K562 (cell line): ENCODE measurements at regions not wholly inside any gene's neighbourhood (a gene's known extent, or its start where the extent isn't known, plus 50 kb on each side); places are given as distances from the start of the nearest gene placed in this dataset.

ENCODE experiments used
- ARID3B ChIP-seq: fragments of 250-450 bp; sonication (Bioruptor Pico); IDR thresholded peaks from 2 replicates; pipeline ENCODE4 v1.4.0; 2020; ENCODE audit warnings: borderline replicate concordance
- BRD9 ChIP-seq: fragments of 450-650 bp; IDR thresholded peaks from 2 replicates; pipeline ENCODE4 v1.6.1; 2018; ENCODE audit warnings: low read depth; ENCODE audit not compliant: partially characterized antibody
- CAMTA2 ChIP-seq: fragments of 250-450 bp; sonication (Bioruptor Pico); conservative IDR thresholded peaks from 2 replicates; pipeline ENCODE4 v1.5.1; 2022
- CREB3L1 ChIP-seq: fragments of 450-650 bp; IDR thresholded peaks from 2 replicates; pipeline ENCODE4 v1.6.1; 2014; ENCODE audit warnings: low read depth, mild to moderate bottlenecking, moderate library complexity, borderline replicate concordance
- EHMT2 ChIP-seq: fragments of 450-650 bp; IDR thresholded peaks from 2 replicates; pipeline ENCODE4 v1.6.1; 2018; ENCODE audit warnings: antibody characterized with exemption
- ETV6 ChIP-seq, 3 experiments: fragments of 150-350 bp in 1 of 3; sonication (generic) in 1 of 3; formaldehyde crosslinking in 1 of 3; IDR thresholded peaks; 2 replicates each; pipeline versions ENCODE4 v1.6.1 to v1.8.0; 2014 to 2022; ENCODE audit warnings: borderline replicate concordance in 2 of 3, low read depth in 2 of 3, antibody characterized with exemption in 1 of 3, low read length in 1 of 3, mild to moderate bottlenecking in 1 of 3, missing genetic modification reagents in 1 of 3
- FIP1L1 ChIP-seq: fragments of 200-400 bp; formaldehyde crosslinking; IDR thresholded peaks from 2 replicates; pipeline ENCODE4 v1.6.1; 2018; ENCODE audit warnings: mild to moderate bottlenecking, low read depth, low read length; ENCODE audit not compliant: poor library complexity, severe bottlenecking
- KLF13 ChIP-seq: fragments of 450-650 bp; IDR thresholded peaks from 2 replicates; pipeline ENCODE4 v1.6.1; 2016; ENCODE audit warnings: missing genetic modification characterization, low read depth, mild to moderate bottlenecking, missing compliant biosample characterization, moderate library complexity, borderline replicate concordance
- NFIC ChIP-seq: fragments of 450-650 bp; IDR thresholded peaks from 2 replicates; pipeline ENCODE4 v1.6.1; 2017; ENCODE audit warnings: mild to moderate bottlenecking, inconsistent platforms
- PHF8 ChIP-seq: fragments of 200-600 bp; sonication (generic); IDR thresholded peaks from 2 replicates; pipeline ENCODE4 v1.6.1; 2012; ENCODE audit warnings: mixed run types, mild to moderate bottlenecking, inconsistent platforms, low read length, moderate library complexity, borderline replicate concordance
- SREBF2 ChIP-seq: sonication (generic); formaldehyde crosslinking; IDR thresholded peaks from 2 replicates; pipeline ENCODE4 v1.4.0; 2020; ENCODE audit warnings: mild to moderate bottlenecking, missing genetic modification reagents
- ZNF140 ChIP-seq: fragments of 250-450 bp; sonication (Bioruptor Pico); IDR thresholded peaks from 2 replicates; pipeline ENCODE4 v1.8.0; 2021; ENCODE audit warnings: moderate library complexity, mild to moderate bottlenecking, inconsistent platforms
- ZNF584 ChIP-seq: fragments of 200-800 bp; sonication (Bioruptor generic); IDR thresholded peaks from 2 replicates; pipeline ENCODE4 v1.6.1; 2016; ENCODE audit warnings: low read depth, mild to moderate bottlenecking, missing genetic modification characterization, missing compliant biosample characterization
- TF ChIP-seq, protein P1 (sequence below): fragments of 250-450 bp; sonication (Bioruptor Pico); IDR thresholded peaks from 2 replicates; pipeline ENCODE4 v1.5.0; 2021; ENCODE audit warnings: mild to moderate bottlenecking, moderate library complexity

- TF ChIP-seq ETV6 (IDR thresholded peaks at IDR 0.05; ENCODE audit: borderline replicate concordance in 1 of 2, low read depth in 2 of 2, low read length in 1 of 2): no peak
- no peak for TF ChIP-seq ETV6 (CRISPR knock-in tag; IDR thresholded peaks at IDR 0.05; ENCODE audit: borderline replicate concordance)
- no peak for TF ChIP-seq NFIC
- no peak for TF ChIP-seq ZNF584 (CRISPR knock-in tag)
- TF ChIP-seq KLF13 (tag): no peak
- TF ChIP-seq EHMT2: no peak
- TF ChIP-seq FIP1L1: no peak
- TF ChIP-seq, protein P1, sequence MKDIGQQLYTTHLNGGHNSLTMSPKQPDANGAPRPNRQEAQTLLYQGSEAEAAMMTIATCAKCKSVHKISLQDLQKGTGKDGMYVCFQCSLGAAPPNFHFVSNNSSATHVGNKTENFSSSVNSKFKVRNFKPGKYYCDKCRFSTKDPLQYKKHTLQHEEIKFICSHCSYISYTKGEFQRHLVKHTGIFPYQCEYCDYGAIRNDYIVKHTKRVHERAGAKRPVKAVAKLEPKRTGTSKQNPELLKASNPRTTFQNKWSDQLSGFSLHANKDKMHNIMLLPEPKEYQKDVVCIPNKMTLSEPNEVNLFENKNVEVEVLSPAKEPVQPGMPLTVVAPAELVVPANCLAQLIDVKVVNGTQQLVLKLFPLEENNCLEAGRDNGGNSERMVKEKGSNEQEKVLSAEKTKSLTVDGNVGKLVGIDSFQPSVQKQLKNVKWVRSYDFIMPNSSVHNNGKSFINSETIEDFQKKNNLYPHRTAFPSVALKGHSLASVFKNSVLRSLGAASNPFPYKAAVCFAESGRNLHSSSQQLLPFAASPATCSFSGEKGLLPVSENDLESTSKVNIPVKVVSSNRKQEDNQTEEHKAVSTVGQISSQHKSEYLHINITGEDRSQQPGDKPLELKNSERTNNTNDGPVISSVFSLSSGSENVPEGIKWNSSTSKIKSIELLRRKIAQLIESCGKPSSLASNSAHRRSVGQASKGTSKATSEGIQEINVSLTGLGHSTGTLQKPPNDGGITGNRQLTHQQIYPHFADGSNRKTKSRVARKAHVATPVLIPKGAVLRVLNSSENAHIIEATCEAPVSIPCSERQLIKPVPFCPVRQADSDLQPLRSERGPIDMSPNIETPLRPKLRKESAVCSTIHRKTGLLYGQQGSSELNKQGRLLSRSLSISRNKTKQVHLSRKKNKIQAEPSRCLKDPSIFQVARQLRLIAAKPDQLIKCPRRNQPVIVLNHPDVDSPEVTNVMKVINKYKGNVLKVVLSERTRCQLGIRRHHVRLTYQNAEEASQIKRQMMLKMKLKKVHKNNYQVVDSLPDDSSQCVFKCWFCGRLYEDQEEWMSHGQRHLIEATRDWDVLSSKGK (CRISPR knock-in tag): no peak
- TF ChIP-seq PHF8: no peak
- no peak for TF ChIP-seq ARID3B (CRISPR knock-in tag)
- TF ChIP-seq BRD9: no peak
- no peak for TF ChIP-seq CAMTA2 (CRISPR knock-in tag)
- no peak for TF ChIP-seq ZNF140
- no peak for TF ChIP-seq SREBF2 (CRISPR knock-in tag)
- no peak for TF ChIP-seq CREB3L1
Measured at GRCh38 chr17:36869856-36870719, 67.2 kb upstream of the LHX1 start (continued).
